ENCODE measurements at regions not wholly inside any gene's neighbourhood (a gene's known extent, or its start where the extent isn't known, plus 50 kb on each side); places are given as distances from the start of the nearest gene placed in this dataset.

GRCh38 chr7:84704380-84704779 lies 482.5 kb downstream of the SEMA3D start:
- no peak for DNase-seq
- Histone ChIP-seq H3K27ac (no peak overlapping the region), H3K4me3 (no peak overlapping the region), H3K4me1 (no peaks in the 10 kb centered on the region), H3K36me3 (no peaks in the 10 kb centered on the region), H3K9me3 (no peaks in the 10 kb centered on the region), H3K27me3 (no peaks in the 10 kb centered on the region)
- intact Hi-C loops (cut with DNase I): no loop called here
- ATAC-seq: no peak
- TF ChIP-seq POLR2A (IDR thresholded peaks at IDR 0.05): no peak
- TF ChIP-seq, protein P1, sequence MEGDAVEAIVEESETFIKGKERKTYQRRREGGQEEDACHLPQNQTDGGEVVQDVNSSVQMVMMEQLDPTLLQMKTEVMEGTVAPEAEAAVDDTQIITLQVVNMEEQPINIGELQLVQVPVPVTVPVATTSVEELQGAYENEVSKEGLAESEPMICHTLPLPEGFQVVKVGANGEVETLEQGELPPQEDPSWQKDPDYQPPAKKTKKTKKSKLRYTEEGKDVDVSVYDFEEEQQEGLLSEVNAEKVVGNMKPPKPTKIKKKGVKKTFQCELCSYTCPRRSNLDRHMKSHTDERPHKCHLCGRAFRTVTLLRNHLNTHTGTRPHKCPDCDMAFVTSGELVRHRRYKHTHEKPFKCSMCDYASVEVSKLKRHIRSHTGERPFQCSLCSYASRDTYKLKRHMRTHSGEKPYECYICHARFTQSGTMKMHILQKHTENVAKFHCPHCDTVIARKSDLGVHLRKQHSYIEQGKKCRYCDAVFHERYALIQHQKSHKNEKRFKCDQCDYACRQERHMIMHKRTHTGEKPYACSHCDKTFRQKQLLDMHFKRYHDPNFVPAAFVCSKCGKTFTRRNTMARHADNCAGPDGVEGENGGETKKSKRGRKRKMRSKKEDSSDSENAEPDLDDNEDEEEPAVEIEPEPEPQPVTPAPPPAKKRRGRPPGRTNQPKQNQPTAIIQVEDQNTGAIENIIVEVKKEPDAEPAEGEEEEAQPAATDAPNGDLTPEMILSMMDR (IDR thresholded peaks at IDR 0.05): no peak
- 84 to 90% (median 88%) methylated on average over 4 of the region's 4 CpGs for WGBS, 4 donors

GRCh38 chr7:84701524-84702306 lies 485.1 kb downstream of the SEMA3D start:
- H3K27ac ChIP-seq: no peak overlapping the region
- H3K27me3 ChIP-seq: no peaks in the 10 kb centered on the region
- no peak for TF ChIP-seq POLR2A (IDR thresholded peaks at IDR 0.05)
- TF ChIP-seq, protein P1 (IDR thresholded peaks at IDR 0.05): no peak
- 72 to 83% (median 75%) methylated on average over 7 of the region's 7 CpGs for WGBS, 4 donors
- no peaks in the 10 kb centered on the region for H3K9me3 ChIP-seq
- ATAC-seq (no peak), DNase-seq (no peak)
- no peaks in the 10 kb centered on the region for H3K36me3 ChIP-seq
- H3K4me3 ChIP-seq: no peak overlapping the region
- H3K4me1 ChIP-seq: no peaks in the 10 kb centered on the region
- intact Hi-C loops (cut with DNase I): no loop called here

GRCh38 chr7:84700563-84701370 lies 486.1 kb downstream of the SEMA3D start:
- no peak for ATAC-seq
- intact Hi-C loops (cut with DNase I): no loop called here
- no peak overlapping the region for H3K4me3 ChIP-seq
- H3K36me3 ChIP-seq: no peaks in the 10 kb centered on the region
- H3K4me1 ChIP-seq: no peaks in the 10 kb centered on the region
- H3K27ac ChIP-seq: no peak overlapping the region
- 94 to 99% (median 97%) methylated on average over 2 of the region's 2 CpGs for WGBS, 4 donors
- peaks cover 0 to 2% (median 0%) of the 10 kb centered on the region in 12 donors for H3K9me3 ChIP-seq
- TF ChIP-seq, protein P1 (IDR thresholded peaks at IDR 0.05): no peak
- TF ChIP-seq POLR2A (IDR thresholded peaks at IDR 0.05): no peak
- no peak for DNase-seq
- H3K27me3 ChIP-seq: no peaks in the 10 kb centered on the region

GRCh38 chr7:84697506-84697905 lies 489.4 kb downstream of the SEMA3D start:
- TF ChIP-seq, protein P1 (IDR thresholded peaks at IDR 0.05): no peak
- Histone ChIP-seq H3K4me3 (no peak overlapping the region), H3K36me3 (no peaks in the 10 kb centered on the region), H3K27me3 (no peaks in the 10 kb centered on the region), H3K4me1 (no peaks in the 10 kb centered on the region), H3K9me3 (peaks cover 0 to 5% (median 0%) of the 10 kb centered on the region in 12 donors), H3K27ac (no peak overlapping the region)
- intact Hi-C loops (cut with DNase I): no loop called here
- 86 to 94% (median 91%) methylated on average over 2 of the region's 2 CpGs for WGBS, 4 donors
- ATAC-seq (no peak), DNase-seq (no peak)
